ELR (cell line): ENCODE measurements at regions not wholly inside any gene's neighbourhood (a gene's known extent, or its start where the extent isn't known, plus 50 kb on each side); places are given as distances from the start of the nearest gene placed in this dataset.
"Not testable (repeated sequence)": the region's sequence is repeated elsewhere in the genome, so short reads cannot be mapped to it uniquely, and the experiment has no call there.

Experiments used
- DNase-seq: peaks from one replicate; pipeline ENCODE4 v3.0.0-alpha.2; 2015; ENCODE audit warnings: low read depth

- DNase-seq, result not testable (repeated sequence)
Observed at GRCh38 chr13:44149231-44149630, 224.4 kb upstream of the SERP2 start.

GRCh38 chr13:44149821-44150220 lies 223.8 kb upstream of the SERP2 start:
- DNase-seq, result no peak

- DNase-seq, result no peak
Observed at GRCh38 chr13:44151474-44151873, 222.2 kb upstream of the SERP2 start.

GRCh38 chr13:44153496-44153895 lies 220.1 kb upstream of the SERP2 start:
- DNase-seq, result no peak

GRCh38 chr13:44155422-44156293 lies 218.0 kb upstream of the SERP2 start:
- no peak for DNase-seq

GRCh38 chr13:44156294-44156658 lies 217.3 kb upstream of the SERP2 start:
- no peak for DNase-seq

GRCh38 chr13:44157606-44158005 lies 216.0 kb upstream of the SERP2 start:
- DNase-seq, result no peak

- DNase-seq, result no peak
Observed at GRCh38 chr13:44158098-44158521, 215.5 kb upstream of the SERP2 start.

GRCh38 chr13:44158881-44159632 lies 214.6 kb upstream of the SERP2 start:
- no peak for DNase-seq

GRCh38 chr13:44159633-44160279 lies 213.9 kb upstream of the SERP2 start:
- DNase-seq, result peak; percentile 79

GRCh38 chr13:44160591-44161191 lies 212.9 kb upstream of the SERP2 start:
- no peak for DNase-seq

GRCh38 chr13:44163108-44163507 lies 210.5 kb upstream of the SERP2 start:
- no peak for DNase-seq

- DNase-seq, result no peak
Observed at GRCh38 chr13:44165221-44165888, 208.3 kb upstream of the SERP2 start.

- DNase-seq, result no peak
Observed at GRCh38 chr13:44165889-44166496, 207.6 kb upstream of the SERP2 start.

GRCh38 chr13:44169018-44169911 lies 204.4 kb upstream of the SERP2 start:
- no peak for DNase-seq

GRCh38 chr13:44170731-44171130 lies 202.9 kb upstream of the SERP2 start:
- no peak for DNase-seq

- no peak for DNase-seq
Observed at GRCh38 chr13:44171156-44171555, 202.5 kb upstream of the SERP2 start.

- DNase-seq, result no peak
Observed at GRCh38 chr13:44171861-44172260, 201.8 kb upstream of the SERP2 start.

GRCh38 chr13:44172281-44172810 lies 201.3 kb upstream of the SERP2 start:
- DNase-seq, result no peak
